GM13977 (cell line): ENCODE measurements at regions not wholly inside any gene's neighbourhood (a gene's known extent, or its start where the extent isn't known, plus 50 kb on each side); places are given as distances from the start of the nearest gene placed in this dataset.
"Not testable (repeated sequence)": the region's sequence is repeated elsewhere in the genome, so short reads cannot be mapped to it uniquely, and the experiment has no call there.

Source experiments
- DNase-seq: peaks from one replicate; pipeline ENCODE4 v3.0.0; 2012; ENCODE audit warnings: low spot score
- CTCF ChIP-seq: IDR thresholded peaks from 2 replicates; pipeline ENCODE4 v1.5.1; 2012; ENCODE audit warnings: mild to moderate bottlenecking, control low read depth; ENCODE audit not compliant: insufficient read depth; ENCODE audit errors: extremely low read depth, missing control alignments
- in situ Hi-C: fragments of 300-500 bp; cut with MboI; formaldehyde crosslinking; loops from one replicate; pipeline ENCODE4 v1.12.0; 2022; ENCODE audit warnings: low sequenced_read_pairs, low pct_unique_long_range_greater_than_20kb, mixed read lengths, inconsistent platforms; ENCODE audit not compliant: unreplicated experiment

- no peak for TF ChIP-seq CTCF
- in situ Hi-C loops: no loop called here
- no peak for DNase-seq
These were observed 75.8 kb upstream of the ADRB2 start for GRCh38 chr5:148750614-148751013.

- TF ChIP-seq CTCF: no peak
- in situ Hi-C loops: no loop called here
- no peak for DNase-seq
These were observed 75.4 kb upstream of the ADRB2 start for GRCh38 chr5:148751025-148751424.

GRCh38 chr5:148752375-148752774, 74.0 kb upstream of the ADRB2 start:
- DNase-seq, in situ Hi-C loops: not testable (repeated sequence)

- DNase-seq: no peak
- TF ChIP-seq CTCF: no peak
- in situ Hi-C loops: no loop called here
These were observed 67.3 kb upstream of the ADRB2 start for GRCh38 chr5:148759101-148759500.

- TF ChIP-seq CTCF: no peak
- in situ Hi-C loops: no loop called here
- DNase-seq: peak; percentile 20
These were observed 65.3 kb upstream of the ADRB2 start for GRCh38 chr5:148760945-148761638.

GRCh38 chr5:148763996-148764395, 62.4 kb upstream of the ADRB2 start:
- TF ChIP-seq CTCF: no peak
- DNase-seq: no peak
- in situ Hi-C loops: no loop called here

GRCh38 chr5:148765061-148765460, 61.4 kb upstream of the ADRB2 start:
- TF ChIP-seq CTCF: no peak
- in situ Hi-C loops: no loop called here
- DNase-seq: no peak
